ENCODE measurements at regions not wholly inside any gene's neighbourhood (a gene's known extent, or its start where the extent isn't known, plus 50 kb on each side); places are given as distances from the start of the nearest gene placed in this dataset.

DNA sequence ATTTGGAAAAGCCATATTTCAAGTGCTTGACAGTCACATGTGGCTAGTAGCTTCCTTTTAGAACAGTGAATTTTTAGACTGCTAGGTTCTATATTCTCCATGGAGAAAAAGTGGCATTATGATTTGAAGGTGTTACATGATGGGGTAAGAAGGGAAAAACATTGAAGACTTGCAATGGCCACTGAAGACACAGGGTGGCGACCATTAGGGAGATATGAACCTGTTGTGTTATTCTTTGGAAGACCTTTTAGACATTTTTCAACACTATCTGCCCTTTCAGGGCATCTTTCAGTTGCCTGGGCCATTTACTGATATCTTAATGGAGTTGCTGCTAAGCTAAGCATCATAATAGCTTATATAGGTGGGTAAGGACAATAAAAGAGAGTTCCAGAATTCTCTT, 1387.2 kb downstream of the SUCLG1 start:
- H3K4me1 ChIP-seq (ENCODE audit: control insufficient read depth, insufficient read depth, low read length): 0 out of 2 replicates have a peak, but pooled peaks cover 2% of the 10 kb centered on the region
- H3K4me3 ChIP-seq (ENCODE audit: low read depth, low read length): no peak overlapping the region
- CTCF ChIA-PET: interaction anchor here (0.6 kb wide), 1 partner anchor 1105 kb away, joined by 3 read pairs; no protein-coding TSS in a partner anchor
- POLR2A ChIA-PET: no interaction called here
- no peak for TF ChIP-seq ZNF768 (tag by site-specific recombination; IDR thresholded peaks at IDR 0.05)
- no peak for TF ChIP-seq ZNF311 (tag by site-specific recombination; IDR thresholded peaks at IDR 0.05; ENCODE audit: borderline replicate concordance)
- TF ChIP-seq ZNF10 (tag by site-specific recombination; IDR thresholded peaks at IDR 0.05): no peak
- no peak for TF ChIP-seq HOXC10 (CRISPR knock-in tag; IDR thresholded peaks at IDR 0.05)
- TF ChIP-seq ZNF529 (tag by site-specific recombination; IDR thresholded peaks at IDR 0.05; ENCODE audit: insufficient replicate concordance): no peak
- TF ChIP-seq ZNF16 (tag by site-specific recombination; IDR thresholded peaks at IDR 0.05; ENCODE audit: low read depth): no peak
- no peak for TF ChIP-seq ZNF366 (tag by site-specific recombination; conservative IDR thresholded peaks at IDR 0.05)
- TF ChIP-seq ZNF514 (tag by site-specific recombination; IDR thresholded peaks at IDR 0.05): no peak
- TF ChIP-seq ZSCAN30 (tag by site-specific recombination; IDR thresholded peaks at IDR 0.05): no peak
- TF ChIP-seq REPIN1 (tag by site-specific recombination; IDR thresholded peaks at IDR 0.05; ENCODE audit: low read depth): no peak
- TF ChIP-seq KLF7 (tag by site-specific recombination; IDR thresholded peaks at IDR 0.05; ENCODE audit: borderline replicate concordance): no peak
- TF ChIP-seq ZNF280D (tag by site-specific recombination; IDR thresholded peaks at IDR 0.05): no peak
- TF ChIP-seq ZNF223 (tag by site-specific recombination; IDR thresholded peaks at IDR 0.05): no peak
- no peak for TF ChIP-seq ZNF362 (tag by site-specific recombination; IDR thresholded peaks at IDR 0.05)
- TF ChIP-seq ZNF704 (tag by site-specific recombination; IDR thresholded peaks at IDR 0.05): no peak
- TF ChIP-seq ZIC2 (tag by site-specific recombination; IDR thresholded peaks at IDR 0.05): no peak
- TF ChIP-seq SALL2 (tag by site-specific recombination; IDR thresholded peaks at IDR 0.05; ENCODE audit: borderline replicate concordance): no peak
- no peak for TF ChIP-seq KLF1 (tag by site-specific recombination; IDR thresholded peaks at IDR 0.05)
- no peak for TF ChIP-seq ZNF837 (tag by site-specific recombination; IDR thresholded peaks at IDR 0.05)
- H3K36me3 ChIP-seq (ENCODE audit: control insufficient read depth in 2 of 2, insufficient read depth in 1 of 2, low read length in 2 of 2): no peaks in the 10 kb centered on the region
- H3K9me3 ChIP-seq (ENCODE audit: control insufficient read depth, insufficient read depth, low read depth, low read length): no peaks in the 10 kb centered on the region
- H3K27ac ChIP-seq (ENCODE audit: extremely low read depth, low read depth, low read length): no peak overlapping the region

- Histone ChIP-seq H3K36me3 (ENCODE audit: control insufficient read depth in 2 of 2, insufficient read depth in 1 of 2, low read length in 2 of 2) (no peaks in the 10 kb centered on the region), H3K27ac (ENCODE audit: extremely low read depth, low read depth, low read length) (no peak overlapping the region), H3K9me3 (ENCODE audit: control insufficient read depth, insufficient read depth, low read depth, low read length) (no peaks in the 10 kb centered on the region), H3K4me1 (ENCODE audit: control insufficient read depth, insufficient read depth, low read length) (0 out of 2 replicates have a peak, but pooled peaks cover 2% of the 10 kb centered on the region), H3K4me3 (ENCODE audit: low read depth, low read length) (no peak overlapping the region)
- ChIA-PET CTCF (no interaction called here), POLR2A (no interaction called here)
- TF ChIP-seq, protein P1, sequence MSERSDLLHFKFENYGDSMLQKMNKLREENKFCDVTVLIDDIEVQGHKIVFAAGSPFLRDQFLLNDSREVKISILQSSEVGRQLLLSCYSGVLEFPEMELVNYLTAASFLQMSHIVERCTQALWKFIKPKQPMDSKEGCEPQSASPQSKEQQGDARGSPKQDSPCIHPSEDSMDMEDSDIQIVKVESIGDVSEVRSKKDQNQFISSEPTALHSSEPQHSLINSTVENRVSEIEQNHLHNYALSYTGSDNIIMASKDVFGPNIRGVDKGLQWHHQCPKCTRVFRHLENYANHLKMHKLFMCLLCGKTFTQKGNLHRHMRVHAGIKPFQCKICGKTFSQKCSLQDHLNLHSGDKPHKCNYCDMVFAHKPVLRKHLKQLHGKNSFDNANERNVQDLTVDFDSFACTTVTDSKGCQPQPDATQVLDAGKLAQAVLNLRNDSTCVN (tag by site-specific recombination; optimal IDR thresholded peaks at IDR 0.05): no peak
- TF ChIP-seq, protein P2, sequence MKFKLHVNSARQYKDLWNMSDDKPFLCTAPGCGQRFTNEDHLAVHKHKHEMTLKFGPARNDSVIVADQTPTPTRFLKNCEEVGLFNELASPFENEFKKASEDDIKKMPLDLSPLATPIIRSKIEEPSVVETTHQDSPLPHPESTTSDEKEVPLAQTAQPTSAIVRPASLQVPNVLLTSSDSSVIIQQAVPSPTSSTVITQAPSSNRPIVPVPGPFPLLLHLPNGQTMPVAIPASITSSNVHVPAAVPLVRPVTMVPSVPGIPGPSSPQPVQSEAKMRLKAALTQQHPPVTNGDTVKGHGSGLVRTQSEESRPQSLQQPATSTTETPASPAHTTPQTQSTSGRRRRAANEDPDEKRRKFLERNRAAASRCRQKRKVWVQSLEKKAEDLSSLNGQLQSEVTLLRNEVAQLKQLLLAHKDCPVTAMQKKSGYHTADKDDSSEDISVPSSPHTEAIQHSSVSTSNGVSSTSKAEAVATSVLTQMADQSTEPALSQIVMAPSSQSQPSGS (tag by site-specific recombination; IDR thresholded peaks at IDR 0.05; ENCODE audit: low read depth): no peak
- TF ChIP-seq ZNF704 (tag by site-specific recombination; IDR thresholded peaks at IDR 0.05): no peak
- TF ChIP-seq ZNF26 (tag by site-specific recombination; IDR thresholded peaks at IDR 0.05): no peak
- no peak for TF ChIP-seq ZNF157 (tag by site-specific recombination; IDR thresholded peaks at IDR 0.05)
- no peak for TF ChIP-seq GLI2 (tag by site-specific recombination; IDR thresholded peaks at IDR 0.05; ENCODE audit: borderline replicate concordance, low read depth)
- no peak for TF ChIP-seq ZSCAN16 (tag by site-specific recombination; IDR thresholded peaks at IDR 0.05)
- no peak for TF ChIP-seq ZNF548 (tag by site-specific recombination; IDR thresholded peaks at IDR 0.05)
These were observed 1387.7 kb downstream of the SUCLG1 start for GRCh38 chr2:83071352-83071751.

Data from HEK293 (cell line).